ENCODE measurements at regions not wholly inside any gene's neighbourhood (a gene's known extent, or its start where the extent isn't known, plus 50 kb on each side); places are given as distances from the start of the nearest gene placed in this dataset.

DNA sequence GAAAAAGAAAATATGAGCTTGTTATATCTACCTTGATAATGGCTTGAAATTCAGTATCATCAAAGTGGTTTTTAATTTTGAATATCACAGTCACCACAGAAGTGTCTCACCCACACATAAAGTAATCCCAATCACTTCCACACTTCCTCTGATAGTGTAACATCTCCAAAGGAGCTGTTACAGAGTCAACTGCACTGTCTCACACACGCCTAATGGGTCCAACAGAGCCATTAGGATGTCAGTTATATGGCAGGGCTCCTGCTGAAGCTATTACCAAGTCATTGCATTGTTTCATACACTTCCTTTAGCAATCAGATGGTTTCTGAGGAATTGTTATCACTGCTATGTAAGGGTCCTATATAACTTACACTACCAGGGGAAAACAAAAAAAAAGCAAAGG lies 432.1 kb upstream of the TEX13C start (continued):
- TF ChIP-seq ZFP30 (CRISPR knock-in tag; IDR thresholded peaks at IDR 0.05) (no peak), ISL1 (CRISPR knock-in tag; IDR thresholded peaks at IDR 0.05) (no peak), OSR1 (CRISPR knock-in tag; IDR thresholded peaks at IDR 0.05) (no peak), ZNF70 (CRISPR knock-in tag; IDR thresholded peaks at IDR 0.05) (no peak), ARNTL (CRISPR knock-in tag; IDR thresholded peaks at IDR 0.05; ENCODE audit: borderline replicate concordance, low read depth) (no peak), BACH2 (CRISPR knock-in tag; IDR thresholded peaks at IDR 0.05; ENCODE audit: borderline replicate concordance) (no peak)

DNA sequence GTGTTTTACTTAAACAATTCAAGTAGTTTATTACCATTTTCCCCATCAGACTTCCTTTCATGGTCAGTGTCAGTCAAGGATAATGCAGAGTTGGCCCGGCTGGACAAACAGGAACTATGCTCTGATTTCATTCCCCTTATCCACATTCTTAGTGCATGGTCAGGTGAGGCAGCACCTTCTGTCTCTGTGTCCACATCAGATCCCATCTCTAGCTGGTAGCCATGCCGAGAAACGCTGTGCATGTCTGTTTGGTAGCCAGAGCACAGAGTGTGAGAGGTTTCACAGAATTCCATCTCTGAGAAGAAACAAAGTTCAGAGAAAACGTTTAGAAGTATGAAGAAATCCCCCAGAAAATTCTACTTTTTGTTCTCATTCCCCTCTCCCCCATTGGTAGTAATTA lies 423.7 kb upstream of the TEX13C start:
- TF ChIP-seq BACH2 (CRISPR knock-in tag; IDR thresholded peaks at IDR 0.05; ENCODE audit: borderline replicate concordance) (no peak), ISL1 (CRISPR knock-in tag; IDR thresholded peaks at IDR 0.05) (no peak), ESRRG (CRISPR knock-in tag; IDR thresholded peaks at IDR 0.05) (no peak), GLIS3 (CRISPR knock-in tag; IDR thresholded peaks at IDR 0.05) (no peak), ZC3H10 (CRISPR knock-in tag; IDR thresholded peaks at IDR 0.05) (no peak), ZNF565 (CRISPR knock-in tag; conservative IDR thresholded peaks at IDR 0.05; ENCODE audit: low read depth) (no peak), PPARA (CRISPR knock-in tag; IDR thresholded peaks at IDR 0.05; ENCODE audit: borderline replicate concordance) (no peak), CSDC2 (CRISPR knock-in tag; IDR thresholded peaks at IDR 0.05) (no peak), OSR1 (CRISPR knock-in tag; IDR thresholded peaks at IDR 0.05) (no peak), TOX (CRISPR knock-in tag; IDR thresholded peaks at IDR 0.05; ENCODE audit: borderline replicate concordance) (no peak), ZNF8 (CRISPR knock-in tag; IDR thresholded peaks at IDR 0.05) (no peak), SNAI2 (CRISPR knock-in tag; IDR thresholded peaks at IDR 0.05) (no peak), ZFP30 (CRISPR knock-in tag; IDR thresholded peaks at IDR 0.05) (no peak), TCF4 (CRISPR knock-in tag; IDR thresholded peaks at IDR 0.05; ENCODE audit: borderline replicate concordance) (no peak), ZNF70 (CRISPR knock-in tag; IDR thresholded peaks at IDR 0.05) (no peak), RARB (CRISPR knock-in tag; IDR thresholded peaks at IDR 0.05) (no peak), ZFP3 (CRISPR knock-in tag; IDR thresholded peaks at IDR 0.05) (no peak)
- TF ChIP-seq, protein P1, sequence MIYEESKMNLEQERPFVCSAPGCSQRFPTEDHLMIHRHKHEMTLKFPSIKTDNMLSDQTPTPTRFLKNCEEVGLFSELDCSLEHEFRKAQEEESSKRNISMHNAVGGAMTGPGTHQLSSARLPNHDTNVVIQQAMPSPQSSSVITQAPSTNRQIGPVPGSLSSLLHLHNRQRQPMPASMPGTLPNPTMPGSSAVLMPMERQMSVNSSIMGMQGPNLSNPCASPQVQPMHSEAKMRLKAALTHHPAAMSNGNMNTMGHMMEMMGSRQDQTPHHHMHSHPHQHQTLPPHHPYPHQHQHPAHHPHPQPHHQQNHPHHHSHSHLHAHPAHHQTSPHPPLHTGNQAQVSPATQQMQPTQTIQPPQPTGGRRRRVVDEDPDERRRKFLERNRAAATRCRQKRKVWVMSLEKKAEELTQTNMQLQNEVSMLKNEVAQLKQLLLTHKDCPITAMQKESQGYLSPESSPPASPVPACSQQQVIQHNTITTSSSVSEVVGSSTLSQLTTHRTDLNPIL (CRISPR knock-in tag; IDR thresholded peaks at IDR 0.05; ENCODE audit: low read depth) = no peak
- TF ChIP-seq, protein P2, sequence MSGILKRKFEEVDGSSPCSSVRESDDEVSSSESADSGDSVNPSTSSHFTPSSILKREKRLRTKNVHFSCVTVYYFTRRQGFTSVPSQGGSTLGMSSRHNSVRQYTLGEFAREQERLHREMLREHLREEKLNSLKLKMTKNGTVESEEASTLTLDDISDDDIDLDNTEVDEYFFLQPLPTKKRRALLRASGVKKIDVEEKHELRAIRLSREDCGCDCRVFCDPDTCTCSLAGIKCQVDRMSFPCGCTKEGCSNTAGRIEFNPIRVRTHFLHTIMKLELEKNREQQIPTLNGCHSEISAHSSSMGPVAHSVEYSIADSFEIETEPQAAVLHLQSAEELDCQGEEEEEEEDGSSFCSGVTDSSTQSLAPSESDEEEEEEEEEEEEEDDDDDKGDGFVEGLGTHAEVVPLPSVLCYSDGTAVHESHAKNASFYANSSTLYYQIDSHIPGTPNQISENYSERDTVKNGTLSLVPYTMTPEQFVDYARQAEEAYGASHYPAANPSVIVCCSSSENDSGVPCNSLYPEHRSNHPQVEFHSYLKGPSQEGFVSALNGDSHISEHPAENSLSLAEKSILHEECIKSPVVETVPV (CRISPR knock-in tag; IDR thresholded peaks at IDR 0.05) = no peak
- TF ChIP-seq, protein P3, sequence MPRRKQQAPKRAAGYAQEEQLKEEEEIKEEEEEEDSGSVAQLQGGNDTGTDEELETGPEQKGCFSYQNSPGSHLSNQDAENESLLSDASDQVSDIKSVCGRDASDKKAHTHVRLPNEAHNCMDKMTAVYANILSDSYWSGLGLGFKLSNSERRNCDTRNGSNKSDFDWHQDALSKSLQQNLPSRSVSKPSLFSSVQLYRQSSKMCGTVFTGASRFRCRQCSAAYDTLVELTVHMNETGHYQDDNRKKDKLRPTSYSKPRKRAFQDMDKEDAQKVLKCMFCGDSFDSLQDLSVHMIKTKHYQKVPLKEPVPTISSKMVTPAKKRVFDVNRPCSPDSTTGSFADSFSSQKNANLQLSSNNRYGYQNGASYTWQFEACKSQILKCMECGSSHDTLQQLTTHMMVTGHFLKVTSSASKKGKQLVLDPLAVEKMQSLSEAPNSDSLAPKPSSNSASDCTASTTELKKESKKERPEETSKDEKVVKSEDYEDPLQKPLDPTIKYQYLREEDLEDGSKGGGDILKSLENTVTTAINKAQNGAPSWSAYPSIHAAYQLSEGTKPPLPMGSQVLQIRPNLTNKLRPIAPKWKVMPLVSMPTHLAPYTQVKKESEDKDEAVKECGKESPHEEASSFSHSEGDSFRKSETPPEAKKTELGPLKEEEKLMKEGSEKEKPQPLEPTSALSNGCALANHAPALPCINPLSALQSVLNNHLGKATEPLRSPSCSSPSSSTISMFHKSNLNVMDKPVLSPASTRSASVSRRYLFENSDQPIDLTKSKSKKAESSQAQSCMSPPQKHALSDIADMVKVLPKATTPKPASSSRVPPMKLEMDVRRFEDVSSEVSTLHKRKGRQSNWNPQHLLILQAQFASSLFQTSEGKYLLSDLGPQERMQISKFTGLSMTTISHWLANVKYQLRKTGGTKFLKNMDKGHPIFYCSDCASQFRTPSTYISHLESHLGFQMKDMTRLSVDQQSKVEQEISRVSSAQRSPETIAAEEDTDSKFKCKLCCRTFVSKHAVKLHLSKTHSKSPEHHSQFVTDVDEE (CRISPR knock-in tag; IDR thresholded peaks at IDR 0.05) = no peak
- no peak for ATAC-seq

DNA sequence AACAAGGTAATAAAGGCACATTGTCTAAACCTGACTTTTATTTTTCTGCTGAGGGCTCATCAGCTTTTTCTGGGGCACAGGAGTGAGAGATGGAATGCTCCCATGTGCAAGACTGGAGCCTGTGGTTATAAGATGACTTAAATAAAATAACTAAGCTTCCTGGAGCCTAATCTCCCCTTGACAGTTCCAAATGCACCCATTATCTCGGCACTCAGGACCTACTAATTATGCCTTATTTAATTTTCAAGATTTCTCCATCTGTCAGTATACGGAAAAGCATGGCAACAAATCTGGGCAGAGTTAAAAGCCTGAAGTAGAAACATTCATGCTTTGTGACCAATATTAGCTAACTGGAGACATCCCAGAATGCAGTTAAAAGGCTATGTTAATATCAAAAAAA lies 416.7 kb upstream of the TEX13C start:
- no peak for ATAC-seq
- TF ChIP-seq PPARA (CRISPR knock-in tag; IDR thresholded peaks at IDR 0.05; ENCODE audit: borderline replicate concordance) = no peak
- TF ChIP-seq ESRRG (CRISPR knock-in tag; IDR thresholded peaks at IDR 0.05) = no peak
- TF ChIP-seq, protein P2 (CRISPR knock-in tag; IDR thresholded peaks at IDR 0.05) = no peak
- no peak for TF ChIP-seq ZNF8 (CRISPR knock-in tag; IDR thresholded peaks at IDR 0.05)

DNA sequence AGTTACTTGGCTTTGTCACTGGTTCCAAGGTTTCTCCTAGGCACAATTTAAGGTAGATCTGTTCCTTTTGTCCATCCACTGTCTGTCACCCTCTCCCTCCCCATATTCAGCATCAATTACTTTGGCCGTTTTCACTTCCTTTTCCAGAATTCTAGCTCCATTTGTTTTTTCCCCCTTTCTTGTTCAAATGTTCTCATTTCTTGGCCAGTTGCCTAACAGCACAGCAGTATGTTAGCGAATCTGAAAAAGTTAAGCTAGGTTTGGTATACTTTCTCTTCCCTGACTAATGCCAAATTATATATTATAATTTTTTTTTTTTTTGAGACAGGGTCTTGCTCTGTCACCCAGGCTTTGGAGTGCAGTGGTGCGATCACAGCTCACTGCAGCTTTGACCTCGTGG lies 409.1 kb upstream of the TEX13C start:
- ATAC-seq = no peak
- TF ChIP-seq ZFP3 (CRISPR knock-in tag; IDR thresholded peaks at IDR 0.05) (no peak), OSR1 (CRISPR knock-in tag; IDR thresholded peaks at IDR 0.05) (no peak), ZC3H10 (CRISPR knock-in tag; IDR thresholded peaks at IDR 0.05) (no peak), ZNF70 (CRISPR knock-in tag; IDR thresholded peaks at IDR 0.05) (no peak), TOX (CRISPR knock-in tag; IDR thresholded peaks at IDR 0.05; ENCODE audit: borderline replicate concordance) (no peak), ZFP30 (CRISPR knock-in tag; IDR thresholded peaks at IDR 0.05) (no peak), CSDC2 (CRISPR knock-in tag; IDR thresholded peaks at IDR 0.05) (no peak), PPARA (CRISPR knock-in tag; IDR thresholded peaks at IDR 0.05; ENCODE audit: borderline replicate concordance) (no peak), ARNTL (CRISPR knock-in tag; IDR thresholded peaks at IDR 0.05; ENCODE audit: borderline replicate concordance, low read depth) (no peak), SNAI2 (CRISPR knock-in tag; IDR thresholded peaks at IDR 0.05) (no peak)
- TF ChIP-seq, protein P4, sequence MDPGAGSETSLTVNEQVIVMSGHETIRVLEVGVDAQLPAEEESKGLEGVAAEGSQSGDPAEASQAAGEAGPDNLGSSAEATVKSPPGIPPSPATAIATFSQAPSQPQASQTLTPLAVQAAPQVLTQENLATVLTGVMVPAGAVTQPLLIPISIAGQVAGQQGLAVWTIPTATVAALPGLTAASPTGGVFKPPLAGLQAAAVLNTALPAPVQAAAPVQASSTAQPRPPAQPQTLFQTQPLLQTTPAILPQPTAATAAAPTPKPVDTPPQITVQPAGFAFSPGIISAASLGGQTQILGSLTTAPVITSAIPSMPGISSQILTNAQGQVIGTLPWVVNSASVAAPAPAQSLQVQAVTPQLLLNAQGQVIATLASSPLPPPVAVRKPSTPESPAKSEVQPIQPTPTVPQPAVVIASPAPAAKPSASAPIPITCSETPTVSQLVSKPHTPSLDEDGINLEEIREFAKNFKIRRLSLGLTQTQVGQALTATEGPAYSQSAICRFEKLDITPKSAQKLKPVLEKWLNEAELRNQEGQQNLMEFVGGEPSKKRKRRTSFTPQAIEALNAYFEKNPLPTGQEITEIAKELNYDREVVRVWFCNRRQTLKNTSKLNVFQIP (CRISPR knock-in tag; IDR thresholded peaks at IDR 0.05; ENCODE audit: borderline replicate concordance, low read depth) = no peak
- TF ChIP-seq, protein P2 (CRISPR knock-in tag; IDR thresholded peaks at IDR 0.05) = no peak
- TF ChIP-seq, protein P1 (CRISPR knock-in tag; IDR thresholded peaks at IDR 0.05; ENCODE audit: low read depth) = no peak
